Omental fat pad (tissue), 3 donors: ENCODE measurements at regions not wholly inside any gene's neighbourhood (a gene's known extent, or its start where the extent isn't known, plus 50 kb on each side); places are given as distances from the start of the nearest gene placed in this dataset.

ENCODE experiments used
- ATAC-seq: fragments of 150-250 bp; one replicate; pipeline ENCODE4 v1.9.1; 2016; ENCODE audit warnings: mild to moderate bottlenecking, moderate library complexity; ENCODE audit not compliant: low FRiP score
- DNase-seq: peaks from one replicate; pipeline ENCODE4 v3.0.0-alpha.2; 2019; ENCODE audit warnings: low spot score
- CTCF ChIP-seq, 3 donors: fragments of 450-650 bp; IDR thresholded peaks; one replicate each; pipeline ENCODE4 v1.5.1; 2016 to 2017; ENCODE audit warnings: antibody characterized with exemption in 3 of 3, mild to moderate bottlenecking in 3 of 3, moderate library complexity in 2 of 3

DNA sequence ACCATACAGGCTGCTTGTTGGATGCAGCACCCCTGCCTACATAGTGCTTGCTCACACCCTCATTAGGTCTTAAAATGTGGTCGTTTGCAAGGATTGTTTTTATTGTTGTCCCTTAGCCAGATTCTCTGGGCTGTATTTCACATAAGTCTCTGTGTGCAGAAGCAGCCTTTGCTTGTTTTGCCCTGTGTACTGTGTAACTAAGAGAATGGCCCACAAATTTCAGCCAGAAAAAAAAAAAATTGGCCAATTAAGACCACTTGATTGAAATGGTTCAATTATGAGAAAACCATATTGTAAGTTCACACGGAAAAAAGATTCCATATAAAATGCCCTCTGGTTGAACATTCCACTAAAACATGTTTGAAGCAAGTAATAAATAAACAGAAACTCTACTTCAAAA is 377.1 kb upstream of the SOX11 start:
- ATAC-seq, result no peak

DNA sequence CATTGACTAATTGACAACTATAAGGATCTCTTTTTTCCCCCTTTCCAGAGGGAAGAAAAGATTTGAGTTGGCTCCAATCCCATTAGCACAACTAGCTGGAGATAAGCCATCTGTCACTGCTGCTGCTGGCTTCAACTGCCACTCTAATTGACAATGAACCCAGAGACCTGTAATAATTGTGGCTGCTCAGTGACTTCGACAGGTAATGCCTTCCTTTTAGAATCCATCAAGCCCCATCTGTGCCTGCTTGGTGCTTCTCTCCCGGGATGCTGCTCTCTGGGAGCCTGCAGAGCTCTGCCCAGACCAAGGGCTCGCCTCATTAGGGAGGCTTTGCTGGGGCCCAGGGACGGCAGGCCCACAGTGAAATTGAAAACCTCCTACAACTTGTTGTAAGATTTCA is 376.7 kb upstream of the SOX11 start:
- DNase-seq (no peak), ATAC-seq (no peak)
- no peak for TF ChIP-seq CTCF (IDR thresholded peaks at IDR 0.05)

More for the DNA sequence above, 377.1 kb upstream of the SOX11 start:
- DNase-seq, result no peak
- no peak for TF ChIP-seq CTCF (IDR thresholded peaks at IDR 0.05)

DNA sequence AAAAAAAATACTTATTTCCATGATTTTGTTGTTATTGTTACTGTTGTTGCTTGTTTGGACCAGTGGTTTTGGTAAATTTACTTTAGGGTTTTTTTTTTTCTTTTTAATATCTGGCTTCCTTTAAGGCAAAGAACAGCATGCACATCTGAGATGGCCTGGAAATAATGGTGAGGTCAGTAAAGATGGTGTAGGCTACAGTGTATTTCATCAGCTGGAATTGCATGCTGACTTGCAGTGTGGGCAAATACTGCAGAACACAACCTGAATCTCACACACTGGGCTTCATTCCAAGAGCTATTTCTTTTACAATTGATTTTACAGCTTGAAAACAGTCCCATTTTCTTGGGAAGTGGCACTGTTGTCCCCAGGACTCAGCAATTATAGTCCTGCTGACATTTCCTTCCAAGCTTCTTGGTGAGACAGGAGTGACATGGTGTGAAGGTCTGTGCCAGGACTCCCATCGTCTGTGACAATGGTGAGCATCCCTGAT is 376.1 kb upstream of the SOX11 start:
- TF ChIP-seq CTCF (IDR thresholded peaks at IDR 0.05), result no peak
- no peak for ATAC-seq
- no peak for DNase-seq

GRCh38 chr2:5319493-5319892 is 372.7 kb upstream of the SOX11 start:
- no peak for DNase-seq
- no peak for ATAC-seq
- TF ChIP-seq CTCF (IDR thresholded peaks at IDR 0.05), result no peak

GRCh38 chr2:5322396-5322795 is 369.8 kb upstream of the SOX11 start:
- ATAC-seq, result no peak
- TF ChIP-seq CTCF (IDR thresholded peaks at IDR 0.05), result no peak
- DNase-seq, result no peak

GRCh38 chr2:5325523-5325922 is 366.7 kb upstream of the SOX11 start:
- TF ChIP-seq CTCF (IDR thresholded peaks at IDR 0.05), result no peak
- DNase-seq (no peak), ATAC-seq (no peak)

GRCh38 chr2:5328826-5329225 is 363.4 kb upstream of the SOX11 start:
- TF ChIP-seq CTCF (IDR thresholded peaks at IDR 0.05), result no peak
- no peak for ATAC-seq
- no peak for DNase-seq
